ENCODE measurements at regions not wholly inside any gene's neighbourhood (a gene's known extent, or its start where the extent isn't known, plus 50 kb on each side); places are given as distances from the start of the nearest gene placed in this dataset.

GRCh38 chr9:28101509-28101908, 528.2 kb upstream of the C9orf72 start:
- TF ChIP-seq EZH2 (optimal IDR thresholded peaks at IDR 0.05; ENCODE audit: low read depth, low read length), result no peak
- TF ChIP-seq CTCF (IDR thresholded peaks at IDR 0.05; ENCODE audit: low read length), result no peak
- no peak for TF ChIP-seq EZH2phosphoT487 (IDR thresholded peaks at IDR 0.05; ENCODE audit: low read length)
- Histone ChIP-seq H3K9ac (ENCODE audit: low read length) (no peak overlapping the region), H3K4me2 (ENCODE audit: low read depth, low read length) (no peak overlapping the region), H3K9me3 (replicated peaks; ENCODE audit: insufficient read depth, low read length) (no peaks in the 10 kb centered on the region), H3K4me1 (ENCODE audit: low read length) (no peaks in the 10 kb centered on the region), H2AFZ (ENCODE audit: low read length) (no peak overlapping the region), H3K4me3 (ENCODE audit: low read length) (no peak overlapping the region), H4K20me1 (ENCODE audit: insufficient read depth, low read length) (no peaks in the 10 kb centered on the region), H3K9me2 (replicated peaks; ENCODE audit: insufficient read depth, low read length) (no peaks in the 10 kb centered on the region), H3K27ac (ENCODE audit: low read length) (no peak overlapping the region), H3K27me3 (replicated peaks; ENCODE audit: insufficient read depth, low read length) (no peaks in the 10 kb centered on the region), H3K79me2 (ENCODE audit: low read length) (no peaks in the 10 kb centered on the region), H3F3A (ENCODE audit: insufficient read depth, low read length) (no peaks in the 10 kb centered on the region), H3K36me3 (replicated peaks; ENCODE audit: insufficient read depth, low read length) (no peaks in the 10 kb centered on the region)
- no peak for DNase-seq

DNA sequence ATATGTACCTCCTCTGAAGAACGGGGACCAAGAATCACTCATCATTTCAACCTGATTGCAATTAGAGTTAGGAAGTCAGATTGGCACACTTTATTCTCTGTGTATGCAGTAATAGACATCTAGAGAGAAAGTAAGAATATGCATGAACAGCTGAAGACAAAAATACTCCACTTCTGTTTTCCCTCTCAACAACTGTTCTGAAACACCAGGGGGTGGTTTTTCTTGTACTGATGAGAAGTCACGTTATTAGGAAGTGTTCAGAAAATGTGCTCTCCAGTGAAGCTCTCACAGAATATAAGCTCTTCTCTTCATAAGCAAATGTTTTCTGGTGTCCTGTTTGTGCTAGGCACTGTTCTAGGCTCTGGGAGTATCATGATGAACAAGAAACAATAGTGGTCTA, 531.7 kb upstream of the C9orf72 start:
- TF ChIP-seq CTCF (IDR thresholded peaks at IDR 0.05; ENCODE audit: low read length) (no peak), EZH2phosphoT487 (IDR thresholded peaks at IDR 0.05; ENCODE audit: low read length) (no peak), EZH2 (optimal IDR thresholded peaks at IDR 0.05; ENCODE audit: low read depth, low read length) (no peak)

DNA sequence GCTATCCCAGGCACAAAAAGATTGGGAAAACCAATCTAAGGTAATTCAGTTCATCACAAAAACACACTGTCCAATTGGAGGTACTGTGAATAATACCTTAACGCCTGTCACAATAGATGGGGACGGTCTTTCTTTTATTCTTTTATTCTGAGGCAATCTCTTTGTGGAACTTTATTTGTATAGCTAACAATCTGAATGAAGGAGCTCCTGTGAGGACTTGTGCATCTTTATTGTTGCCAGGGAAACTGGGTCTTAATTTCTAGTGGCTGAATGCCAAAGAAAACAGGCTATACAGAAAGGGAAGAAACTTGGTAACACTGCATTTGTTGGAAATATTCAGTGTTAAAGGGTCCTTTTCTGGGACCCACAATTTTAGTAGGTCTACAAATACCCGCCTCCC, 546.9 kb upstream of the C9orf72 start:
- H3K36me3 ChIP-seq (replicated peaks; ENCODE audit: insufficient read depth, low read length), result no peaks in the 10 kb centered on the region
- H3K9ac ChIP-seq (ENCODE audit: low read length), result no peak overlapping the region
- TF ChIP-seq CTCF (IDR thresholded peaks at IDR 0.05; ENCODE audit: low read length) (no peak), EZH2 (optimal IDR thresholded peaks at IDR 0.05; ENCODE audit: low read depth, low read length) (no peak), EZH2phosphoT487 (IDR thresholded peaks at IDR 0.05; ENCODE audit: low read length) (no peak)
- H3K4me1 ChIP-seq (ENCODE audit: low read length), result no peaks in the 10 kb centered on the region
- H3K9me2 ChIP-seq (replicated peaks; ENCODE audit: insufficient read depth, low read length), result no peaks in the 10 kb centered on the region
- no peaks in the 10 kb centered on the region for H3K9me3 ChIP-seq (replicated peaks; ENCODE audit: insufficient read depth, low read length)
- DNase-seq, result no peak
- H3K4me2 ChIP-seq (ENCODE audit: low read depth, low read length), result no peak overlapping the region
- H3K4me3 ChIP-seq (ENCODE audit: low read length), result no peak overlapping the region
- H2AFZ ChIP-seq (ENCODE audit: low read length), result no peak overlapping the region
- no peaks in the 10 kb centered on the region for H3K79me2 ChIP-seq (ENCODE audit: low read length)
- no peak overlapping the region for H3K27ac ChIP-seq (ENCODE audit: low read length)
- no peaks in the 10 kb centered on the region for H4K20me1 ChIP-seq (ENCODE audit: insufficient read depth, low read length)
- no peaks in the 10 kb centered on the region for H3K27me3 ChIP-seq (replicated peaks; ENCODE audit: insufficient read depth, low read length)
- H3F3A ChIP-seq (ENCODE audit: insufficient read depth, low read length), result no peaks in the 10 kb centered on the region

More for the DNA sequence above, 531.7 kb upstream of the C9orf72 start:
- Histone ChIP-seq H3K9me3 (replicated peaks; ENCODE audit: insufficient read depth, low read length) (no peaks in the 10 kb centered on the region), H2AFZ (ENCODE audit: low read length) (no peak overlapping the region), H3K27ac (ENCODE audit: low read length) (no peak overlapping the region), H4K20me1 (ENCODE audit: insufficient read depth, low read length) (no peaks in the 10 kb centered on the region), H3K79me2 (ENCODE audit: low read length) (no peaks in the 10 kb centered on the region), H3K9ac (ENCODE audit: low read length) (no peak overlapping the region), H3K27me3 (replicated peaks; ENCODE audit: insufficient read depth, low read length) (no peaks in the 10 kb centered on the region), H3K9me2 (replicated peaks; ENCODE audit: insufficient read depth, low read length) (no peaks in the 10 kb centered on the region), H3F3A (ENCODE audit: insufficient read depth, low read length) (no peaks in the 10 kb centered on the region), H3K4me3 (ENCODE audit: low read length) (no peak overlapping the region), H3K4me2 (ENCODE audit: low read depth, low read length) (no peak overlapping the region), H3K36me3 (replicated peaks; ENCODE audit: insufficient read depth, low read length) (no peaks in the 10 kb centered on the region), H3K4me1 (ENCODE audit: low read length) (no peaks in the 10 kb centered on the region)
- peak; percentile 14 for DNase-seq
